ENCODE measurements at regions not wholly inside any gene's neighbourhood (a gene's known extent, or its start where the extent isn't known, plus 50 kb on each side); places are given as distances from the start of the nearest gene placed in this dataset.

GRCh38 chr19:30666301-30666803 lies 294.2 kb downstream of the ZNF536 start:
- TF ChIP-seq, protein P1, sequence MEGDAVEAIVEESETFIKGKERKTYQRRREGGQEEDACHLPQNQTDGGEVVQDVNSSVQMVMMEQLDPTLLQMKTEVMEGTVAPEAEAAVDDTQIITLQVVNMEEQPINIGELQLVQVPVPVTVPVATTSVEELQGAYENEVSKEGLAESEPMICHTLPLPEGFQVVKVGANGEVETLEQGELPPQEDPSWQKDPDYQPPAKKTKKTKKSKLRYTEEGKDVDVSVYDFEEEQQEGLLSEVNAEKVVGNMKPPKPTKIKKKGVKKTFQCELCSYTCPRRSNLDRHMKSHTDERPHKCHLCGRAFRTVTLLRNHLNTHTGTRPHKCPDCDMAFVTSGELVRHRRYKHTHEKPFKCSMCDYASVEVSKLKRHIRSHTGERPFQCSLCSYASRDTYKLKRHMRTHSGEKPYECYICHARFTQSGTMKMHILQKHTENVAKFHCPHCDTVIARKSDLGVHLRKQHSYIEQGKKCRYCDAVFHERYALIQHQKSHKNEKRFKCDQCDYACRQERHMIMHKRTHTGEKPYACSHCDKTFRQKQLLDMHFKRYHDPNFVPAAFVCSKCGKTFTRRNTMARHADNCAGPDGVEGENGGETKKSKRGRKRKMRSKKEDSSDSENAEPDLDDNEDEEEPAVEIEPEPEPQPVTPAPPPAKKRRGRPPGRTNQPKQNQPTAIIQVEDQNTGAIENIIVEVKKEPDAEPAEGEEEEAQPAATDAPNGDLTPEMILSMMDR (IDR thresholded peaks at IDR 0.05; ENCODE audit: poor library complexity): peak; percentile 93
- no peak for TF ChIP-seq EZH2 (IDR thresholded peaks at IDR 0.05; ENCODE audit: borderline replicate concordance)
- Histone ChIP-seq H3K9me3 (ENCODE audit: low read depth) (no peaks in the 10 kb centered on the region), H3K79me2 (no peaks in the 10 kb centered on the region), H3K27ac (no peak overlapping the region), H3K9me2 (replicated peaks; ENCODE audit: insufficient read depth) (no peaks in the 10 kb centered on the region), H3K27me3 (peaks cover 15% of the 10 kb centered on the region), H2AFZ (no peak overlapping the region), H3K4me1 (ENCODE audit: insufficient read depth) (no peaks in the 10 kb centered on the region), H3K36me3 (replicated peaks; ENCODE audit: insufficient read depth, low read depth) (no peaks in the 10 kb centered on the region), H3K4me3 (no peak overlapping the region), H4K20me1 (ENCODE audit: insufficient read depth, poor library complexity, severe bottlenecking) (no peaks in the 10 kb centered on the region), H3K4me2 (no peak overlapping the region)
- peak; percentile 73 for DNase-seq (ENCODE audit: low spot score)
- WGBS (ENCODE audit: low lambda C conversion rate, missing lambda C conversion rate): 3% methylated on average over 10 of the region's 11 CpGs

- Histone ChIP-seq H3K4me1 (ENCODE audit: insufficient read depth) (no peaks in the 10 kb centered on the region), H3K27me3 (peaks cover 15% of the 10 kb centered on the region), H4K20me1 (ENCODE audit: insufficient read depth, poor library complexity, severe bottlenecking) (no peaks in the 10 kb centered on the region), H3K9me3 (ENCODE audit: low read depth) (no peaks in the 10 kb centered on the region), H3K27ac (no peak overlapping the region), H3K9me2 (replicated peaks; ENCODE audit: insufficient read depth) (no peaks in the 10 kb centered on the region), H3K4me3 (no peak overlapping the region), H3K4me2 (no peak overlapping the region), H3K36me3 (replicated peaks; ENCODE audit: insufficient read depth, low read depth) (no peaks in the 10 kb centered on the region), H2AFZ (no peak overlapping the region), H3K79me2 (no peaks in the 10 kb centered on the region)
- TF ChIP-seq, protein P1 (IDR thresholded peaks at IDR 0.05; ENCODE audit: poor library complexity): no peak
- TF ChIP-seq EZH2 (IDR thresholded peaks at IDR 0.05; ENCODE audit: borderline replicate concordance) (no peak), EZH2phosphoT487 (IDR thresholded peaks at IDR 0.05; ENCODE audit: low read depth, severe bottlenecking, unreplicated experiment) (no peak)
- WGBS (ENCODE audit: low lambda C conversion rate, missing lambda C conversion rate): 74% methylated on average over 3 of the region's 3 CpGs
- DNase-seq (ENCODE audit: low spot score): no peak
These were observed 293.3 kb downstream of the ZNF536 start for GRCh38 chr19:30665449-30665848.

- DNase-seq (ENCODE audit: low spot score): no peak
- Histone ChIP-seq H2AFZ (no peak overlapping the region), H3K27me3 (peaks cover 9% of the 10 kb centered on the region), H3K4me2 (no peak overlapping the region), H3K79me2 (no peaks in the 10 kb centered on the region), H3K9me2 (replicated peaks; ENCODE audit: insufficient read depth) (no peaks in the 10 kb centered on the region), H3K4me3 (no peak overlapping the region), H3K9me3 (ENCODE audit: low read depth) (no peaks in the 10 kb centered on the region), H3K4me1 (ENCODE audit: insufficient read depth) (no peaks in the 10 kb centered on the region), H3K27ac (no peak overlapping the region), H3K36me3 (replicated peaks; ENCODE audit: insufficient read depth, low read depth) (no peaks in the 10 kb centered on the region), H4K20me1 (ENCODE audit: insufficient read depth, poor library complexity, severe bottlenecking) (no peaks in the 10 kb centered on the region)
- no peak for TF ChIP-seq EZH2 (IDR thresholded peaks at IDR 0.05; ENCODE audit: borderline replicate concordance)
- no peak for TF ChIP-seq EZH2phosphoT487 (IDR thresholded peaks at IDR 0.05; ENCODE audit: low read depth, severe bottlenecking, unreplicated experiment)
- TF ChIP-seq, protein P1 (IDR thresholded peaks at IDR 0.05; ENCODE audit: poor library complexity): no peak
- WGBS (ENCODE audit: low lambda C conversion rate, missing lambda C conversion rate): 60% methylated on average over 2 of the region's 2 CpGs
These were observed 291.5 kb downstream of the ZNF536 start for GRCh38 chr19:30663611-30664174.

Data from hepatocyte (in vitro differentiated cells).